Endothelial cell of umbilical vein (primary cell): ENCODE measurements at regions not wholly inside any gene's neighbourhood (a gene's known extent, or its start where the extent isn't known, plus 50 kb on each side); places are given as distances from the start of the nearest gene placed in this dataset.

ENCODE experiments used
- BruUV-seq: library from RNA; stranded (reverse); fragments of 400-500 nt; replicated peaks from 2 replicates; lab custom pipeline; 2021; lab: Mats Ljungman, UMichigan
- CTCF ChIA-PET: fragments of 300-600, 350-600 bp; sonication (Branson Sonifier 250); formaldehyde crosslinking; loops from one replicate; lab custom pipeline; 2021; ENCODE audit warnings: antibody characterized with exemption, inconsistent platforms; lab: Charles Lee
- POLR2A ChIA-PET: fragments of 300-600, 350-600 bp; sonication (Branson Sonifier 250); formaldehyde crosslinking; loops from one replicate; lab custom pipeline; 2021; ENCODE audit warnings: antibody characterized with exemption, inconsistent platforms; lab: Charles Lee
- DNase-seq: peaks from one replicate; pipeline ENCODE4 v3.0.0-alpha.2; 2011; ENCODE audit warnings: low read depth, low spot score
- FAIRE-seq: peaks from 2 replicates; lab custom pipeline; 2011; peaks lifted over from hg19 to GRCh38; lab: Jason Lieb, UNC
- H2AFZ ChIP-seq: 2 replicates; pipeline ENCODE4 v1.6.0; 2012; ENCODE audit warnings: low read depth, low read length, control low read depth, inconsistent platforms
- H3K27ac ChIP-seq: 2 replicates; pipeline ENCODE4 v1.5.1; 2011; ENCODE audit warnings: low read depth, mild to moderate bottlenecking, control low read depth, low read length, moderate library complexity; ENCODE audit not compliant: insufficient read depth
- H3K27me3 ChIP-seq, 2 experiments: 2 replicates each; pipeline versions ENCODE4 v1.6.0 to v1.6.1; 2011; ENCODE audit warnings: low read length in 2 of 2, mixed read lengths in 1 of 2; ENCODE audit not compliant: control insufficient read depth in 2 of 2, insufficient read depth in 2 of 2
- H3K36me3 ChIP-seq, 2 experiments: 2 replicates in 1 of 2; 3 replicates in 1 of 2; pipeline ENCODE4 v1.5.1; 2011; ENCODE audit warnings: low read length in 2 of 2, mild to moderate bottlenecking in 1 of 2, moderate library complexity in 1 of 2; ENCODE audit not compliant: control insufficient read depth in 2 of 2, insufficient read depth in 2 of 2; ENCODE audit errors: extremely low read depth in 1 of 2
- H3K4me1 ChIP-seq: 3 replicates; pipeline ENCODE4 v1.5.1; 2011; ENCODE audit warnings: mild to moderate bottlenecking, low read length; ENCODE audit not compliant: control insufficient read depth, insufficient read depth; ENCODE audit errors: extremely low read depth
- H3K4me2 ChIP-seq: 2 replicates; pipeline ENCODE4 v1.6.1; 2011; ENCODE audit warnings: low read length, control low read depth, mixed read lengths; ENCODE audit not compliant: insufficient read depth
- H3K4me3 ChIP-seq, 3 experiments: fragments of 200-600 bp in 1 of 3; sonication (generic), shearing (Covaris generic) in 1 of 3; replicated peaks in 1 of 3; 2 replicates each; pipeline ENCODE4 v1.5.1; 2011 to 2016; ENCODE audit warnings: control low read depth in 3 of 3, low read length in 3 of 3, mild to moderate bottlenecking in 2 of 3, inconsistent platforms in 1 of 3, low read depth in 1 of 3, moderate library complexity in 1 of 3; ENCODE audit not compliant: insufficient read depth in 1 of 3
- H3K79me2 ChIP-seq: 2 replicates; pipeline ENCODE4 v1.6.0; 2012; ENCODE audit warnings: low read length, inconsistent platforms; ENCODE audit not compliant: control insufficient read depth, insufficient read depth
- H3K9ac ChIP-seq: replicated peaks from 2 replicates; pipeline ENCODE3; 2011; ENCODE audit warnings: low read length, control low read depth; ENCODE audit not compliant: insufficient read depth; ENCODE audit errors: extremely low read depth
- H3K9me1 ChIP-seq: replicated peaks from 3 replicates; pipeline ENCODE4 v1.6.0; 2011; ENCODE audit warnings: mild to moderate bottlenecking, low read length; ENCODE audit not compliant: control insufficient read depth, insufficient read depth; ENCODE audit errors: extremely low read depth
- H3K9me3 ChIP-seq: replicated peaks from 2 replicates; pipeline ENCODE4 v1.5.1; 2012; ENCODE audit warnings: low read length, inconsistent platforms; ENCODE audit not compliant: control insufficient read depth, insufficient read depth
- H4K20me1 ChIP-seq: replicated peaks from 2 replicates; pipeline ENCODE3; 2011; ENCODE audit warnings: mild to moderate bottlenecking, low read length; ENCODE audit not compliant: control insufficient read depth, insufficient read depth; ENCODE audit errors: extremely low read depth
- CTCF ChIP-seq, 2 donors: IDR thresholded peaks; 1 replicate in 1 of 2; 2 replicates in 1 of 2; pipeline ENCODE4 v1.5.1; 2011; ENCODE audit warnings: low read length in 2 of 2, mild to moderate bottlenecking in 2 of 2, moderate library complexity in 2 of 2, control low read depth in 1 of 2, inconsistent platforms in 1 of 2, low read depth in 1 of 2; ENCODE audit not compliant: insufficient read depth in 1 of 2; ENCODE audit errors: extremely low read depth in 1 of 2
- FOS ChIP-seq: IDR thresholded peaks from 2 replicates; pipeline ENCODE4 v1.6.1; 2011; ENCODE audit warnings: mild to moderate bottlenecking, low read length, moderate library complexity, borderline replicate concordance; ENCODE audit not compliant: insufficient read depth
- GATA2 ChIP-seq: IDR thresholded peaks from 2 replicates; pipeline ENCODE4 v1.7.0; 2011; ENCODE audit warnings: low read depth, mild to moderate bottlenecking, moderate library complexity, mixed read lengths, low read length; ENCODE audit not compliant: insufficient read length, insufficient read depth
- MAX ChIP-seq: IDR thresholded peaks from 2 replicates; pipeline ENCODE4 v1.6.1; 2011; ENCODE audit not compliant: insufficient read depth, insufficient read length
- MYC ChIP-seq: IDR thresholded peaks from one replicate; pipeline ENCODE4 v1.6.1; 2011; ENCODE audit warnings: mild to moderate bottlenecking, low read depth, low read length
- POLR2A ChIP-seq: IDR thresholded peaks from 2 replicates; pipeline ENCODE4 v1.6.1; 2012; ENCODE audit warnings: low read depth, mild to moderate bottlenecking, control low read depth, low read length
- POLR2AphosphoS5 ChIP-seq: IDR thresholded peaks from 2 replicates; pipeline ENCODE4 v1.6.1; 2012; ENCODE audit warnings: low read depth, mild to moderate bottlenecking, control low read depth, low read length, moderate library complexity; ENCODE audit not compliant: insufficient read depth
- dilution Hi-C: fragments of 300-500 bp; cut with MboI; formaldehyde crosslinking; loops from one replicate; pipeline ENCODE4 v1.15.0; 2019; ENCODE audit warnings: low sequenced_read_pairs; ENCODE audit not compliant: extremely low pct_ligation_motif_present
- intact Hi-C: fragments of 100-400 bp; cut with micrococcal nuclease; formaldehyde crosslinking; loops from one replicate; pipeline ENCODE4 v1.10.0; 2022

- POLR2A ChIA-PET: no interaction called here
- intact Hi-C loops (no loop called here), dilution Hi-C loops (no loop called here)
- TF ChIP-seq GATA2 (no peak), MAX (no peak), POLR2A (no peak), FOS (no peak), POLR2AphosphoS5 (no peak), CTCF (IDR thresholded peaks at IDR 0.05; ENCODE audit: extremely low read depth in 1 of 2, insufficient read depth in 1 of 2, low read depth in 1 of 2, low read length in 2 of 2) (no peak), MYC (no peak)
- CTCF ChIA-PET: interaction anchor here (1.5 kb wide), 1 partner anchor 11 kb away, joined by 3 read pairs; no protein-coding TSS in a partner anchor
- Histone ChIP-seq H2AFZ (no peak overlapping the region), H3K4me2 (no peak overlapping the region), H4K20me1 (no peaks in the 10 kb centered on the region), H3K4me1 (no peaks in the 10 kb centered on the region), H3K36me3 (no peaks in the 10 kb centered on the region), H3K4me3 (no peak overlapping the region), H3K9me3 (no peaks in the 10 kb centered on the region), H3K9ac (no peak overlapping the region), H3K9me1 (no peaks in the 10 kb centered on the region), H3K27ac (no peak overlapping the region), H3K27me3 (no peaks in the 10 kb centered on the region), H3K79me2 (no peaks in the 10 kb centered on the region)
- BruUV-seq: no TSS peak
- no peak for DNase-seq
- FAIRE-seq: no peak
Observed at GRCh38 chr7:45420843-45421495, 153.2 kb upstream of the ADCY1 start.
